HepG2 (cell line): ENCODE measurements at regions not wholly inside any gene's neighbourhood (a gene's known extent, or its start where the extent isn't known, plus 50 kb on each side); places are given as distances from the start of the nearest gene placed in this dataset.

Source experiments
- ATAC-seq: fragments of 200-7000 bp; cut with Tn5 transposase; 3 replicates; pipeline ENCODE4 v1.9.1; 2020; ENCODE audit warnings: mild to moderate bottlenecking, moderate library complexity
- BruUV-seq: library from RNA; stranded (reverse); fragments of 400-500 nt; replicated peaks from 2 replicates; lab custom pipeline; 2021; lab: Mats Ljungman, UMichigan
- CTCF ChIA-PET: fragments of 300-600 bp; formaldehyde crosslinking; extraction: SDS; loops from one replicate; lab custom pipeline; 2021; ENCODE audit warnings: low total read pairs, inconsistent platforms, low intra/inter-chr PET ratio; lab: Yijun Ruan, JAX
- POLR2A ChIA-PET: fragments of 350-600 bp; sonication (Branson Sonifier 250); formaldehyde crosslinking; loops from one replicate; lab custom pipeline; 2020; ENCODE audit warnings: antibody characterized with exemption, inconsistent platforms; lab: Yijun Ruan, JAX
- DNase-seq: peaks from one replicate; pipeline ENCODE4 v3.0.0-alpha.2; 2015; ENCODE audit warnings: low spot score
- FAIRE-seq: peaks from 3 replicates; lab custom pipeline; 2011; peaks lifted over from hg19 to GRCh38; lab: Jason Lieb, UNC
- H2AFZ ChIP-seq: one replicate; pipeline ENCODE4 v1.6.1; 2011; ENCODE audit warnings: low read length, inconsistent platforms
- H3K27ac ChIP-seq: fragments of 300-600 bp; 3 replicates; pipeline ENCODE4 v1.8.0; 2011; ENCODE audit warnings: mixed run types, mild to moderate bottlenecking, mixed read lengths, low read length, inconsistent platforms; ENCODE audit not compliant: insufficient read depth; ENCODE audit errors: extremely low read length
- H3K27me3 ChIP-seq, 2 experiments: fragments of 200-600 bp in 1 of 2; 2 replicates in 1 of 2; 3 replicates in 1 of 2; pipeline versions ENCODE4 v1.6.0 to v1.8.0; 2011; ENCODE audit warnings: low read length in 2 of 2, mild to moderate bottlenecking in 2 of 2, moderate library complexity in 2 of 2, inconsistent platforms in 1 of 2; ENCODE audit not compliant: insufficient read depth in 2 of 2, control insufficient read depth in 1 of 2
- H3K36me3 ChIP-seq, 2 experiments: fragments of 200-600 bp in 1 of 2; replicated peaks in 1 of 2; 2 replicates in 1 of 2; 3 replicates in 1 of 2; pipeline versions ENCODE4 v1.5.1 to v1.8.0; 2011; ENCODE audit warnings: low read length in 2 of 2, inconsistent platforms in 1 of 2; ENCODE audit not compliant: insufficient read depth in 2 of 2, control insufficient read depth in 1 of 2
- H3K4me1 ChIP-seq: 2 replicates; pipeline ENCODE4 v1.5.1; 2012; ENCODE audit warnings: low read length, inconsistent platforms; ENCODE audit not compliant: insufficient read depth
- H3K4me2 ChIP-seq: 2 replicates; pipeline ENCODE4 v1.6.0; 2011; ENCODE audit warnings: low read depth, low read length, inconsistent platforms
- H3K4me3 ChIP-seq, 3 experiments: fragments of 200-600 bp in 1 of 3; sonication (generic), shearing (Covaris generic) in 1 of 3; replicated peaks in 1 of 3; 2 replicates each; pipeline ENCODE4 v1.5.1; 2011 to 2016; ENCODE audit warnings: low read length in 3 of 3, inconsistent platforms in 2 of 3, low read depth in 2 of 3, mild to moderate bottlenecking in 2 of 3, control low read depth in 1 of 3, mixed read lengths in 1 of 3; ENCODE audit not compliant: insufficient read depth in 1 of 3
- H3K79me2 ChIP-seq: one replicate; pipeline ENCODE4 v1.6.1; 2011; ENCODE audit warnings: low read length, inconsistent platforms; ENCODE audit not compliant: insufficient read depth
- H3K9ac ChIP-seq: 2 replicates; pipeline ENCODE4 v1.6.0; 2011; ENCODE audit warnings: mild to moderate bottlenecking, low read depth, low read length, inconsistent platforms; ENCODE audit not compliant: insufficient read depth
- H3K9me3 ChIP-seq: 2 replicates; pipeline ENCODE4 v1.5.1; 2012; ENCODE audit warnings: mild to moderate bottlenecking, low read length
- H4K20me1 ChIP-seq: 2 replicates; pipeline ENCODE4 v1.6.0; 2011; ENCODE audit warnings: inconsistent platforms, mild to moderate bottlenecking, low read length, moderate library complexity; ENCODE audit not compliant: insufficient read depth
- AGO1 ChIP-seq: fragments of 200-400 bp; formaldehyde crosslinking; IDR thresholded peaks from 2 replicates; pipeline ENCODE4 v1.6.1; 2017; ENCODE audit warnings: mild to moderate bottlenecking, low read depth, low read length, moderate library complexity; ENCODE audit not compliant: poor library complexity, severe bottlenecking
- CBX5 ChIP-seq: sonication (generic); formaldehyde crosslinking; IDR thresholded peaks from 2 replicates; pipeline ENCODE4 v1.4.0; 2020; ENCODE audit warnings: missing genetic modification reagents, borderline replicate concordance
- MBNL3 ChIP-seq: fragments of 250-450 bp; sonication (Bioruptor Pico); conservative IDR thresholded peaks from 2 replicates; pipeline ENCODE4 v1.8.0; 2022; ENCODE audit warnings: mild to moderate bottlenecking, inconsistent platforms
- POLR2A ChIP-seq, 2 experiments: IDR thresholded peaks; 2 replicates each; pipeline ENCODE4 v1.6.1; 2011; ENCODE audit warnings: low read depth in 2 of 2, low read length in 2 of 2, mild to moderate bottlenecking in 1 of 2, moderate library complexity in 1 of 2; ENCODE audit not compliant: insufficient read depth in 1 of 2
- RFX5 ChIP-seq: IDR thresholded peaks from 2 replicates; pipeline ENCODE4 v1.6.1; 2011; ENCODE audit warnings: low read depth, low read length, improper control_type of control experiment
- RFXAP ChIP-seq: sonication (generic); formaldehyde crosslinking; IDR thresholded peaks from 2 replicates; pipeline ENCODE4 v1.4.0; 2020; ENCODE audit warnings: missing genetic modification reagents, borderline replicate concordance
- ZNF3 ChIP-seq: IDR thresholded peaks from 2 replicates; pipeline ENCODE4 v1.7.0; 2017; ENCODE audit warnings: inconsistent platforms
- ZNF337 ChIP-seq: sonication (generic); formaldehyde crosslinking; IDR thresholded peaks from 2 replicates; pipeline ENCODE4 v1.5.1; 2020; ENCODE audit warnings: missing genetic modification reagents, low read depth, mild to moderate bottlenecking, borderline replicate concordance
- WGBS: methylation state at CpG from one replicate; pipeline ENCODE4 v1.1.6; 2017; ENCODE audit warnings: low lambda C conversion rate; 5-methylcytosine and 5-hydroxymethylcytosine counted together
- in situ Hi-C: cut with HindIII; loops from 2 replicates; pipeline ENCODE4 v1.10.0; 2017; ENCODE audit warnings: low pct_unique_long_range_greater_than_20kb; ENCODE audit not compliant: extremely low pct_ligation_motif_present
- intact Hi-C: fragments of 100-400 bp; cut with micrococcal nuclease; formaldehyde crosslinking; loops from one replicate; pipeline ENCODE4 v1.10.0; 2022; ENCODE audit not compliant: unreplicated experiment
- TF ChIP-seq, protein P1 (sequence below): sonication (generic); formaldehyde crosslinking; IDR thresholded peaks from 2 replicates; pipeline ENCODE4 v1.5.0; 2020; ENCODE audit warnings: mild to moderate bottlenecking, missing genetic modification reagents
- TF ChIP-seq, protein P2 (sequence below): sonication (generic); formaldehyde crosslinking; IDR thresholded peaks from 2 replicates; pipeline ENCODE4 v1.8.1; 2023; ENCODE audit warnings: mild to moderate bottlenecking, missing genetic modification reagents, borderline replicate concordance
- TF ChIP-seq, protein P3 (sequence below): sonication (generic); formaldehyde crosslinking; IDR thresholded peaks from 2 replicates; pipeline ENCODE4 v1.4.0; 2020; ENCODE audit warnings: mild to moderate bottlenecking, missing genetic modification reagents

DNA sequence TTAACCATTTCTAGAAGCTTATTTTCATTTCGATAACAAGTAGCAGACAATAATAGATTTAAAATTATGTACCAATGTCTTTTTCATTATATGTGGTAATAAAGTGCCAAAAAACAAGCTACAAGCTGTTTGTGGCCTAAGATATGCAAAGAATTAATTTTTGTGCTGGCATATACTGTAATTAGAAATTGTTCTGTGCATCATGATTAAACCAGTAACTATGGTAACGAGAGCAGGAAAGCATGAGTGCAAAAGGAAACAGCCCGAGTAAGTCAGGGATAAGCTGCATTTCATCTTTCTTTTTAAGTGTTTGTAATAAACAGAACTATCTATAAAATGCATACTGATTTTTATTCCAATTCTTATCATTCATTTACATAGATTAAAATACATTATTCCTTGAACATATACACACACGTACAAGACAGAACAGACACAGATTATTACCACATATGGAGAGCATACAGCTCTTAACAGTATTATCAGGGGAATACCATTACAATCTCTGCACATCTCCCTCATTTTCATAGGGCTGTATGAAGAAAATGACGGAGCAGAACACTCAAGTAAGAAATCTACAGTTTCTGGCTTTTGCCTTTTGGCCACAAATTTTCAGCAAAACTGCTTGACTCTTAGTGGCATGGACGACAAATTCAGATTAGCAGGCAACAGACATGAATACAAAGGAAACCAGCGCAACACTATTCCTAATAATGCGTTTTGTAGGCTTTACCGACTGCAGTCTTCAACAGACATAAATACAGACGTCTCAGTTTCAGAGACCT, 121.3 kb upstream of the WDR17 start (continued):
- TF ChIP-seq, protein P1, sequence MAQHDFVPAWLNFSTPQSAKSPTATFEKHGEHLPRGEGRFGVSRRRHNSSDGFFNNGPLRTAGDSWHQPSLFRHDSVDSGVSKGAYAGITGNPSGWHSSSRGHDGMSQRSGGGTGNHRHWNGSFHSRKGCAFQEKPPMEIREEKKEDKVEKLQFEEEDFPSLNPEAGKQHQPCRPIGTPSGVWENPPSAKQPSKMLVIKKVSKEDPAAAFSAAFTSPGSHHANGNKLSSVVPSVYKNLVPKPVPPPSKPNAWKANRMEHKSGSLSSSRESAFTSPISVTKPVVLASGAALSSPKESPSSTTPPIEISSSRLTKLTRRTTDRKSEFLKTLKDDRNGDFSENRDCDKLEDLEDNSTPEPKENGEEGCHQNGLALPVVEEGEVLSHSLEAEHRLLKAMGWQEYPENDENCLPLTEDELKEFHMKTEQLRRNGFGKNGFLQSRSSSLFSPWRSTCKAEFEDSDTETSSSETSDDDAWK = no peak
- TF ChIP-seq MBNL3 (CRISPR knock-in tag) (no peak), ZNF3 (no peak), AGO1 (no peak)
- TF ChIP-seq, protein P2, sequence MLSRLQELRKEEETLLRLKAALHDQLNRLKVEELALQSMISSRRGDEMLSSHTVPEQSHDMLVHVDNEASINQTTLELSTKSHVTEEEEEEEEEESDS (CRISPR knock-in tag) = no peak
- TF ChIP-seq, protein P3, sequence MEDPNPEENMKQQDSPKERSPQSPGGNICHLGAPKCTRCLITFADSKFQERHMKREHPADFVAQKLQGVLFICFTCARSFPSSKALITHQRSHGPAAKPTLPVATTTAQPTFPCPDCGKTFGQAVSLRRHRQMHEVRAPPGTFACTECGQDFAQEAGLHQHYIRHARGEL (CRISPR knock-in tag) = no peak

DNA sequence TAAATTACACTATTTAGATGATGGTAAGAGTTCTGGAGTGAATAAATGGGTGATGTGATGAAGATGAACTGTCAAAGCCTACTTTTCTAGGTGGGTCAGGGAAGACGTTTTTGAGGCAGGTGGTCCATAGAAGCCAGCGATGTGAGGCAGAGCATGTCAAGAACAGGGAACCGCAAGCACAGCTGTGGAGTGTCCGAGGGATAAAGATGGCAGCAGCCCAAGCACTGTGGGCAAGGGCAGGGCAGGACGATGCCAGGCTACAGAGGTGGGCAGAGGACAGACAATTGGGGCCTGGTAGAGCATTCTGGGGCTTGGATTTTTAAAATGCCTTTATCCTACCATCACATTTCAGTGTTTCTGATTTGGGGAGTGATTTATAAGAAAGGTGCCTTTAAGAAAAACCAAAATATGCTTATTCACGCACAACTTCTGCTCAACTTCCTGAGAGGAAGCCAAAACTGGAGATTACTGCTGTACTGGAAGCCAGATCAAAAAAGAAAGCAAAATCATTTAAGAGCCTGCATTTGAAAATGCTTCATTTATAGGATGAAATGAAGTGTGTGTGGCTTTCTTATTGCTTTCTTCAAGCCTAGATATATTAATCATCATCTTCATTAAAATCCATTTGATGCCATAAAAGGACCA, 119.0 kb upstream of the WDR17 start:
- in situ Hi-C loops (loop anchor here (25.0 kb wide), 1 partner anchor 391 kb away; no protein-coding TSS in a partner anchor), intact Hi-C loops (loop anchor here (1.0 to 5.0 kb wide), 3 partner anchors 177 to 395 kb away; no protein-coding TSS in a partner anchor)
- ChIA-PET POLR2A (no interaction called here), CTCF (interaction anchor here (1.7 kb wide), 1 partner anchor 394 kb away, joined by 7 read pairs; no protein-coding TSS in a partner anchor)
- BruUV-seq = no TSS peak
- Histone ChIP-seq H3K4me3 (no peak overlapping the region), H3K9ac (no peak overlapping the region), H3K27ac (no peak overlapping the region), H3K4me1 (no peaks in the 10 kb centered on the region), H2AFZ (no peak overlapping the region), H4K20me1 (no peaks in the 10 kb centered on the region), H3K27me3 (no peaks in the 10 kb centered on the region), H3K36me3 (no peaks in the 10 kb centered on the region), H3K9me3 (no peaks in the 10 kb centered on the region), H3K4me2 (no peak overlapping the region), H3K79me2 (no peaks in the 10 kb centered on the region)
- ATAC-seq = no peak
- TF ChIP-seq ZNF337 (CRISPR knock-in tag) (no peak), RFXAP (CRISPR knock-in tag) (no peak), CBX5 (CRISPR knock-in tag) (no peak), RFX5 (no peak), POLR2A (IDR thresholded peaks at IDR 0.05; ENCODE audit: insufficient read depth in 1 of 2, low read depth in 2 of 2, low read length in 2 of 2) (no peak)
- FAIRE-seq = no peak
- WGBS = under 1% methylated on average over 6 of the region's 6 CpGs
- DNase-seq = no peak
